Lower leg skin (tissue), 3 donors: ENCODE measurements at regions not wholly inside any gene's neighbourhood (a gene's known extent, or its start where the extent isn't known, plus 50 kb on each side); places are given as distances from the start of the nearest gene placed in this dataset.

Experiments
- CTCF ChIP-seq, 3 donors: fragments of 450-650 bp; IDR thresholded peaks; one replicate each; pipeline ENCODE4 v1.5.1; 2016; ENCODE audit warnings: antibody characterized with exemption in 3 of 3, mild to moderate bottlenecking in 3 of 3, moderate library complexity in 2 of 3
- POLR2A ChIP-seq, 2 donors: fragments of 450-650 bp; IDR thresholded peaks; one replicate each; pipeline ENCODE4 v1.6.1; 2016 to 2017; ENCODE audit warnings: antibody characterized with exemption in 2 of 2, mild to moderate bottlenecking in 1 of 2, moderate library complexity in 1 of 2

GRCh38 chr13:44195245-44195644, 178.4 kb upstream of the SERP2 start:
- TF ChIP-seq CTCF (IDR thresholded peaks at IDR 0.05) (no peak), POLR2A (IDR thresholded peaks at IDR 0.05) (no peak)
